ENCODE measurements at regions not wholly inside any gene's neighbourhood (a gene's known extent, or its start where the extent isn't known, plus 50 kb on each side); places are given as distances from the start of the nearest gene placed in this dataset.
"Not testable (repeated sequence)": the region's sequence is repeated elsewhere in the genome, so short reads cannot be mapped to it uniquely, and the experiment has no call there.

- H3K4me3 ChIP-seq (ENCODE audit: low read depth, low read length): no peak overlapping the region
- TF ChIP-seq, protein P1, sequence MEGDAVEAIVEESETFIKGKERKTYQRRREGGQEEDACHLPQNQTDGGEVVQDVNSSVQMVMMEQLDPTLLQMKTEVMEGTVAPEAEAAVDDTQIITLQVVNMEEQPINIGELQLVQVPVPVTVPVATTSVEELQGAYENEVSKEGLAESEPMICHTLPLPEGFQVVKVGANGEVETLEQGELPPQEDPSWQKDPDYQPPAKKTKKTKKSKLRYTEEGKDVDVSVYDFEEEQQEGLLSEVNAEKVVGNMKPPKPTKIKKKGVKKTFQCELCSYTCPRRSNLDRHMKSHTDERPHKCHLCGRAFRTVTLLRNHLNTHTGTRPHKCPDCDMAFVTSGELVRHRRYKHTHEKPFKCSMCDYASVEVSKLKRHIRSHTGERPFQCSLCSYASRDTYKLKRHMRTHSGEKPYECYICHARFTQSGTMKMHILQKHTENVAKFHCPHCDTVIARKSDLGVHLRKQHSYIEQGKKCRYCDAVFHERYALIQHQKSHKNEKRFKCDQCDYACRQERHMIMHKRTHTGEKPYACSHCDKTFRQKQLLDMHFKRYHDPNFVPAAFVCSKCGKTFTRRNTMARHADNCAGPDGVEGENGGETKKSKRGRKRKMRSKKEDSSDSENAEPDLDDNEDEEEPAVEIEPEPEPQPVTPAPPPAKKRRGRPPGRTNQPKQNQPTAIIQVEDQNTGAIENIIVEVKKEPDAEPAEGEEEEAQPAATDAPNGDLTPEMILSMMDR (IDR thresholded peaks at IDR 0.05; ENCODE audit: low read depth, low read length, missing control alignments): no peak
- no peak for DNase-seq (ENCODE audit: low read depth)
These were observed 96.5 kb upstream of the PIP4K2A start for GRCh38 chr10:22810643-22811465.

DNA sequence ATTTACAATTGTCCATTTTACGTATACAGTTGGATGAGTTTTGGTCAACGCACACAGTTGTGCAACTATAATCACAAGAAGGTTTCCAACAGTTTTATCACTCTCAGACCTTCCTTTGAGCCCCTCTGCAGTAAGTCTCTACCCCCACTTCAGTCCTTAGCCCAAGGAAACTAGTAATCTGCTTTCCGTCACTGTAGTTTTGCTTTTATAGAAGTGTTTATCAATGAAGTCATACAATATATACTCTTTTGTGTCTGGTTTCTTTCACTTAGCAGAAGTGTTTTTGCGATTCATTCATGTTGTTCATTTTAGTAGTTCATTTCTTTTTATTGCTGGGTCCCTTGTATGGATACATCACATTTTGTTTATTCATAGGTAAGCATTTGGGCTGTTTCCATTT is 92.9 kb upstream of the PIP4K2A start:
- TF ChIP-seq, protein P1 (IDR thresholded peaks at IDR 0.05; ENCODE audit: low read depth, low read length, missing control alignments): no peak
- no peak for DNase-seq (ENCODE audit: low read depth)
- H3K4me3 ChIP-seq (ENCODE audit: low read depth, low read length): no peak overlapping the region

- DNase-seq (ENCODE audit: low read depth): no peak
- TF ChIP-seq, protein P1 (IDR thresholded peaks at IDR 0.05; ENCODE audit: low read depth, low read length, missing control alignments): no peak
- no peak overlapping the region for H3K4me3 ChIP-seq (ENCODE audit: low read depth, low read length)
These were observed 90.9 kb upstream of the PIP4K2A start for GRCh38 chr10:22805304-22805703.

DNA sequence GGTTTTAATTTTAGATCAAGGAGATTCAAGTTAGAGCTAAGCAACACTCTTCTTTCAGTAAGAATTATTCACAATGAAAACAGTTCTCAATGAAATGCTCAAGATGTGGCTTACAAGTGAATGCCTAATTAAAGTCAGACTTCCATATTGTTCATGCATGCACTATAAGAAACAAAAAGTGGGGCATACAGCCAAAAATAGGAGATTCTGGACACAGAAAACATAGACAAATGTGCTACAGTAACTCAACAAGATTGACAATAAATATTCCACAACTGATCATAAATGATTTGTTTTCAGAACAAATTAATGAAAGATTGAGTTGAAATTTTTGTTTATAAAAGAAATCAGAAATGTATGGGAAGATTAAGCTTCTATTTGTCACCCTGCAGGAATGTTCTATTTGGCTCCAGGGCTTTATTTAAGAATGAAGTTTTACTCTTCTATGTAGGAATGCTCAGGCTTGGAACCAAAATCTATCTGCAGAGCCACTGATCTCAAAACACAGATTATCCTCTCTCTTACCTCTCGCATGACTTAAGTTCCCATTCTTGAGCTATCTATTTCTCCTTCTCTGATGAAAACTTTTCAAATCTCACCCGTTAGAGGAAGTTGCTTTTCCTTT is 89.0 kb upstream of the PIP4K2A start:
- no peak overlapping the region for H3K4me3 ChIP-seq (ENCODE audit: low read depth, low read length)
- TF ChIP-seq, protein P1 (IDR thresholded peaks at IDR 0.05; ENCODE audit: low read depth, low read length, missing control alignments): no peak
- DNase-seq (ENCODE audit: low read depth): no peak

DNA sequence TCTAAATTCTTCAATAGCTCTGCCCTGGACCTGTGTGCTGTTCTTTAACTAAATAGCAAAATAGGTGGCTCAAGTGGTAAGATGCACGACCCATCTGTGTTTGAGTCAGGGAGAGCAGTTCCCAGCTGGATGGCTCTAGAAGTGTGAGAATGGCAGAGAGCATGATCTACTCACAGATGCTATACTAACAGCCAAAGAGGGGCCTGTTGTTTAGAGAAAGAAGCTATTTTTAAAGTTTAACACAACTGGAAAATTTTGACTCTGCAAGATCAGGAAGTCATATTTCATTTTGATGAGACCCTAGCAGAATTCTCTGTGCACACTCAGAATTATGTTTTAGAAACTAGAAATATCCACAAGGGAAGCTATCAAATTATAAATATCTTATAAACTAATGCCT is 87.4 kb upstream of the PIP4K2A start:
- TF ChIP-seq, protein P1 (IDR thresholded peaks at IDR 0.05; ENCODE audit: low read depth, low read length, missing control alignments): no peak
- no peak for DNase-seq (ENCODE audit: low read depth)
- no peak overlapping the region for H3K4me3 ChIP-seq (ENCODE audit: low read depth, low read length)

DNA sequence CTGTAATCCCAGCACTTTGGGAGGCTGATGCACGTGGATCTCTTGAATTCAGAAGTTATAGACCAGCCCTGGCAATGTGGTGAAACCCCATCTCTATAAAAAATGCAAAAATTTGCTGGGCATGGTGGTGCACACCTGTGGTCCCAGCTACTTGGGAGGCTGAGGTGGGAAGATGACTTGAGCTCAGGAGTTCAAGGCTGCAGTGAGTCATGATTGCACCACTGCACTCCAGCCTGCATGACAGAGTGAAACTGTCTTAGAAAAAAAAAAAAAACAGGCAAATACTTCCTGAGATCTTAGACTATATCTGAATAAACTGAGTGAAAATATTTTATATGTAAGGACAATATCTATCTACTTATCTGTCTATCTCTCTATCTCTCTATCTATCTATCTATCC is 83.4 kb upstream of the PIP4K2A start:
- H3K4me3 ChIP-seq (ENCODE audit: low read depth, low read length); DNase-seq (ENCODE audit: low read depth): not testable (repeated sequence)

GRCh38 chr10:22795546-22795945 is 81.2 kb upstream of the PIP4K2A start:
- no peak for DNase-seq (ENCODE audit: low read depth)
- TF ChIP-seq, protein P1 (IDR thresholded peaks at IDR 0.05; ENCODE audit: low read depth, low read length, missing control alignments): no peak

More at GRCh38 chr10:22795546-22795945, 81.2 kb upstream of the PIP4K2A start:
- no peak overlapping the region for H3K4me3 ChIP-seq (ENCODE audit: low read depth, low read length)
